ENCODE measurements at regions not wholly inside any gene's neighbourhood (a gene's known extent, or its start where the extent isn't known, plus 50 kb on each side); places are given as distances from the start of the nearest gene placed in this dataset.

DNA sequence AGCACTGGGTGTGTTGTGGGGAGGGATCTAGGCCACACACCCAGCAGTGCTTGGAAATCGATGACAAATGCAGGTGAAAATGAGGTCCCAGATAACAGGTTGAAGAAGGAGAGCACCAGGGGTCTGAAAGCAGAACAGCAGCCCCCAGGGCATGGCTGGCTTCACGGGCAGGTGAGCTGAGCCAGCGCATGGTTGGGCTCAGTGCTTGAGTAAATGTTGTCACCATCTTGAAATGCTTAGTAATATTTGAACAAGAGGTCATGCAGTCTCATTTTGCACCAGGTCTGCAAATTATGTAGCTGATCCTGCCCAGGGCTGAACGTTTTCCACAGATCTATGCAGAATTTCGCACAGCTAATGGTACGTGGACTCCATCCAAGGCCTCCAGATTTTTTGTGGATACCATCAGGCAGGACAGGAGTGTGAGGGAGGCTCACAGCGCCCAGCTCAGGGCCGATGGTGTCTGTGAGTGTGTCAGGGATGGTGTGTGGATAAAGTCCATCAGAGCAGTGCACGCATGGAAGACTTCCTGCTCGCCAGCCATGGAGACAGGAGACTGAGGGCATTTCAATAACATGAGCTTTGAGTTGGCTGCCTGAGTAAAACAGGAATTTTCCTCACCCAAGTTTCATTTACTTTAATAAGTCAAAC is 53.1 kb upstream of the SNX9 start:
- Mint-ChIP-seq H3K36me3 (peaks cover 0 to 2% (median 0%) of the 10 kb centered on the region in 3 donors), H3K27me3 (peaks cover 5 to 18% of the 10 kb centered on the region in 2 donors), H3K27ac (no peak overlapping the region), H3K4me1 (peaks cover 17 to 30% (median 27%) of the 10 kb centered on the region in 3 donors), H3K4me3 (no peak overlapping the region), H3K9me3 (peaks cover 0 to 2% (median 0%) of the 10 kb centered on the region in 5 donors)
- Histone ChIP-seq H3K27ac (ENCODE audit: low read depth, low read length) (no peak overlapping the region), H3K27me3 (ENCODE audit: insufficient read depth, low read length, poor library complexity, severe bottlenecking) (no peaks in the 10 kb centered on the region), H3K4me3 (ENCODE audit: low read length) (no peak overlapping the region), H3K36me3 (ENCODE audit: insufficient read depth, low read length) (no peaks in the 10 kb centered on the region), H3K4me1 (ENCODE audit: insufficient read depth, low read length) (peaks cover 26% of the 10 kb centered on the region), H3K9me3 (ENCODE audit: low read length) (no peaks in the 10 kb centered on the region)
- ChIA-PET CTCF (interaction anchor here (1.8 kb wide), 1 partner anchor 13 kb away, joined by 6 read pairs; no protein-coding TSS in a partner anchor), POLR2A (no interaction called here)
- no peak for DNase-seq

DNA sequence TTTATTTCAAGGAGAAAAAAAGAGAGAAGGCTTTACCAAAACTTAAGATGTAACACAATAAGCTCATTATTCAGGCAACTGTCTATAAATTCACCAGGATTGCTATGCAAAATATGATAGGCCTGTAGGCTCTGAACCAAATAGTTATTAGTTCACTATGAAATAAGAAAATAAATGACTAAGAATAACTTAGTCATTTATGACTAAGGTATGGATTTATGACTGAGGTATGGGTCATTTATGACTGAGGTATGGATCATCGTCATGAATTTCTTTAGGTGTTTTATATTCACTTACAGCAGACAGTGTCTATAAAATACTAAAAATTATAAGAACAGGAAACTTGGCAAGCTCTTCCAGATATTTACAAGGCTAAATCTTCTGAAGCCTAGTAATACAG is 52.1 kb upstream of the SNX9 start:
- peaks cover 16 to 24% (median 24%) of the 10 kb centered on the region in 3 donors for H3K4me1 Mint-ChIP-seq
- Histone ChIP-seq H3K9me3 (ENCODE audit: low read length) (no peaks in the 10 kb centered on the region), H3K4me3 (ENCODE audit: low read length) (no peak overlapping the region), H3K36me3 (ENCODE audit: insufficient read depth, low read length) (no peaks in the 10 kb centered on the region), H3K27ac (ENCODE audit: low read depth, low read length) (no peak overlapping the region), H3K4me1 (ENCODE audit: insufficient read depth, low read length) (peaks cover 22% of the 10 kb centered on the region), H3K27me3 (ENCODE audit: insufficient read depth, low read length, poor library complexity, severe bottlenecking) (no peaks in the 10 kb centered on the region)
- H3K4me3 Mint-ChIP-seq, result no peak overlapping the region
- POLR2A ChIA-PET, result no interaction called here
- H3K27ac Mint-ChIP-seq, result no peak overlapping the region
- peaks cover 5 to 18% of the 10 kb centered on the region in 2 donors for H3K27me3 Mint-ChIP-seq
- H3K36me3 Mint-ChIP-seq, result peaks cover 0 to 2% (median 0%) of the 10 kb centered on the region in 3 donors
- CTCF ChIA-PET, result interaction anchor here (0.7 to 1.7 kb wide), 4 partner anchors 9 to 255 kb away, joined by 3 to 4 read pairs (median 4); no protein-coding TSS in a partner anchor
- peaks cover 0 to 2% (median 0%) of the 10 kb centered on the region in 5 donors for H3K9me3 Mint-ChIP-seq
- no peak for DNase-seq

DNA sequence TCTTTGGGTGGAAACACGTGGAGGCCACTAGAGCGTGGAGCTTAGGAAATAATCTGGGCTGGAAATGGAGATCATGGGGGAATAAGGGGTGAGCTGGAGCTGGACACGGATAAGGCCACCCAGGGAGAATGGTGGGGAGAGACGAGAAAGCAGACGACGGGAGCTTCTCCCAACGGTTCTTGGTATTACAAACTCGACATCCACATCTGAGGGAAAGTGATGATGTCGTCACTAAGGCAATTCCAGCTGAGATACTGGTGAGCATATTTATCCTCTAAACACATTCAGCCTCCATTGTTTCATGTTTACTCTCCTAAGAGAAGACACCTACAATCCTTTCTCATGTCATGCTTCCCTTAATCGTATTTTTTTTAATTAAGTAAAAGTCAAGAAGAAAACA is 50.2 kb upstream of the SNX9 start:
- no peak overlapping the region for H3K4me3 Mint-ChIP-seq
- ChIA-PET POLR2A (no interaction called here), CTCF (interaction anchor here (1.1 kb wide), 1 partner anchor 9 kb away, joined by 3 read pairs; no protein-coding TSS in a partner anchor)
- Histone ChIP-seq H3K9me3 (ENCODE audit: low read length) (no peaks in the 10 kb centered on the region), H3K36me3 (ENCODE audit: insufficient read depth, low read length) (no peaks in the 10 kb centered on the region), H3K4me3 (ENCODE audit: low read length) (no peak overlapping the region), H3K27me3 (ENCODE audit: insufficient read depth, low read length, poor library complexity, severe bottlenecking) (no peaks in the 10 kb centered on the region), H3K4me1 (ENCODE audit: insufficient read depth, low read length) (peaks cover 20% of the 10 kb centered on the region), H3K27ac (ENCODE audit: low read depth, low read length) (no peak overlapping the region)
- peaks cover 0 to 4% (median 2%) of the 10 kb centered on the region in 3 donors for H3K36me3 Mint-ChIP-seq
- H3K4me1 Mint-ChIP-seq, result peaks cover 13 to 24% (median 19%) of the 10 kb centered on the region in 3 donors
- H3K9me3 Mint-ChIP-seq, result peaks cover 0 to 4% (median 0%) of the 10 kb centered on the region in 5 donors
- H3K27me3 Mint-ChIP-seq, result peaks cover 8 to 18% of the 10 kb centered on the region in 2 donors
- H3K27ac Mint-ChIP-seq, result peak overlapping the region in 2 of 8 donors; percentile 34 to 56
- DNase-seq, result no peak

Measured in CD8-positive, alpha-beta memory T cell (primary cell).